ENCODE measurements at regions not wholly inside any gene's neighbourhood (a gene's known extent, or its start where the extent isn't known, plus 50 kb on each side); places are given as distances from the start of the nearest gene placed in this dataset.

- Histone ChIP-seq H3K4me3 (no peak overlapping the region), H3K27ac (no peak overlapping the region)
- DNase-seq (ENCODE audit: low spot score), result no peak
- TF ChIP-seq CTCF (IDR thresholded peaks at IDR 0.05), result no peak
Observed at GRCh38 chr2:194750926-194751325, 906.1 kb upstream of the SLC39A10 start.

- H3K27ac ChIP-seq, result no peak overlapping the region
- no peak for TF ChIP-seq CTCF (IDR thresholded peaks at IDR 0.05)
- no peak for DNase-seq (ENCODE audit: low spot score)
- no peak overlapping the region for H3K4me3 ChIP-seq
Observed at GRCh38 chr2:194745557-194746146, 911.4 kb upstream of the SLC39A10 start.

- Histone ChIP-seq H3K27ac (no peak overlapping the region), H3K4me3 (no peak overlapping the region)
- no peak for DNase-seq (ENCODE audit: low spot score)
- no peak for TF ChIP-seq CTCF (IDR thresholded peaks at IDR 0.05)
Observed at GRCh38 chr2:194742706-194743105, 914.3 kb upstream of the SLC39A10 start.

- Histone ChIP-seq H3K4me3 (no peak overlapping the region), H3K27ac (no peak overlapping the region)
- no peak for TF ChIP-seq CTCF (IDR thresholded peaks at IDR 0.05)
Observed at GRCh38 chr2:194739217-194739616, 917.8 kb upstream of the SLC39A10 start.

GRCh38 chr2:194735837-194736542 is 921.0 kb upstream of the SLC39A10 start:
- no peak overlapping the region for H3K27ac ChIP-seq
- DNase-seq (ENCODE audit: low spot score), result no peak
- TF ChIP-seq CTCF (IDR thresholded peaks at IDR 0.05), result no peak
- no peak overlapping the region for H3K4me3 ChIP-seq

More at GRCh38 chr2:194739217-194739616, 917.8 kb upstream of the SLC39A10 start:
- DNase-seq (ENCODE audit: low spot score), result no peak

- H3K27ac ChIP-seq, result no peak overlapping the region
- TF ChIP-seq CTCF (IDR thresholded peaks at IDR 0.05), result no peak
- DNase-seq (ENCODE audit: low spot score), result no peak
- no peak overlapping the region for H3K4me3 ChIP-seq
Observed at GRCh38 chr2:194730266-194730665, 926.8 kb upstream of the SLC39A10 start.

GRCh38 chr2:194725169-194725568 is 931.9 kb upstream of the SLC39A10 start:
- no peak for DNase-seq (ENCODE audit: low spot score)
- Histone ChIP-seq H3K4me3 (no peak overlapping the region), H3K27ac (no peak overlapping the region)
- TF ChIP-seq CTCF (IDR thresholded peaks at IDR 0.05), result no peak
